Gastroesophageal sphincter (tissue), 3 donors: ENCODE measurements at regions not wholly inside any gene's neighbourhood (a gene's known extent, or its start where the extent isn't known, plus 50 kb on each side); places are given as distances from the start of the nearest gene placed in this dataset.

Experiments used
- CTCF ChIP-seq, 4 experiments: fragments of 200-600 bp in 2 of 4; fragments of 450-650 bp in 2 of 4; sonication (generic) in 1 of 4; IDR thresholded peaks; one replicate each; pipeline ENCODE4 v1.5.1; 2017 to 2019; ENCODE audit warnings: antibody characterized with exemption in 4 of 4, mild to moderate bottlenecking in 2 of 4, moderate library complexity in 2 of 4
- EP300 ChIP-seq: sonication (generic); formaldehyde crosslinking; IDR thresholded peaks from one replicate; pipeline ENCODE4 v1.6.1; 2017; ENCODE audit warnings: antibody characterized with exemption, mild to moderate bottlenecking
- POLR2A ChIP-seq, 2 donors: fragments of 450-650 bp; IDR thresholded peaks; one replicate each; pipeline ENCODE4 v1.6.1; 2017; ENCODE audit warnings: antibody characterized with exemption in 2 of 2, mild to moderate bottlenecking in 2 of 2, moderate library complexity in 1 of 2
- POLR2AphosphoS5 ChIP-seq: sonication (generic); formaldehyde crosslinking; IDR thresholded peaks from one replicate; pipeline ENCODE4 v1.6.1; 2017; ENCODE audit warnings: antibody characterized with exemption

- no peak for TF ChIP-seq CTCF (IDR thresholded peaks at IDR 0.05)
- no peak for TF ChIP-seq POLR2AphosphoS5
- TF ChIP-seq POLR2A (IDR thresholded peaks at IDR 0.05): no peak
- TF ChIP-seq EP300: no peak
These were observed 112.4 kb upstream of the CCDC54 start for GRCh38 chr3:107264888-107265287.
